ENCODE measurements at regions not wholly inside any gene's neighbourhood (a gene's known extent, or its start where the extent isn't known, plus 50 kb on each side); places are given as distances from the start of the nearest gene placed in this dataset.

GRCh38 chr2:122367646-122368010 is 612.2 kb downstream of the TSN start:
- TF ChIP-seq POLR2A (IDR thresholded peaks at IDR 0.05; ENCODE audit: low read length) (no peak), GATA1 (IDR thresholded peaks at IDR 0.05; ENCODE audit: low read depth, low read length) (no peak)
